ENCODE measurements at regions not wholly inside any gene's neighbourhood (a gene's known extent, or its start where the extent isn't known, plus 50 kb on each side); places are given as distances from the start of the nearest gene placed in this dataset.
A peak's percentile ranks its signal among the peaks of the same experiment; 100 is the strongest.

- H3K4me1 Mint-ChIP-seq = peaks cover 3% of the 10 kb centered on the region
- no peak overlapping the region for H3K27ac Mint-ChIP-seq
- ChIA-PET CTCF (no interaction called here), POLR2A (interaction anchor here (0.6 kb wide), 1 partner anchor 361 kb away, joined by 3 read pairs; no protein-coding TSS in a partner anchor)
- ATAC-seq = peak; percentile 18; the same call in 1 of the 2 replicates
- peaks cover 6% of the 10 kb centered on the region for H3K9me3 Mint-ChIP-seq
- no peak for DNase-seq (ENCODE audit: low spot score)
- H3K36me3 Mint-ChIP-seq = no peaks in the 10 kb centered on the region
- H3K4me3 Mint-ChIP-seq = no peak overlapping the region
- H3K27me3 Mint-ChIP-seq (ENCODE audit: low read depth) = no peaks in the 10 kb centered on the region
- no peak for TF ChIP-seq ATF6 (CRISPR knock-in tag; IDR thresholded peaks at IDR 0.05)
- no peak for TF ChIP-seq ZNF121 (CRISPR knock-in tag; IDR thresholded peaks at IDR 0.05)
- TF ChIP-seq ZNF263 (CRISPR knock-in tag; IDR thresholded peaks at IDR 0.05; ENCODE audit: low read depth) = no peak
- no peak for TF ChIP-seq CREB1 (CRISPR knock-in tag; IDR thresholded peaks at IDR 0.05)
- TF ChIP-seq RORB (CRISPR knock-in tag; IDR thresholded peaks at IDR 0.05) = no peak
- no peak for TF ChIP-seq HMGXB4 (CRISPR knock-in tag; IDR thresholded peaks at IDR 0.05)
- TF ChIP-seq TP53 (CRISPR knock-in tag; IDR thresholded peaks at IDR 0.05) = no peak
- no peak for TF ChIP-seq ETV6 (CRISPR knock-in tag; IDR thresholded peaks at IDR 0.05)
- no peak for TF ChIP-seq ERG (CRISPR knock-in tag; IDR thresholded peaks at IDR 0.05)
- no peak for TF ChIP-seq NFYB (CRISPR knock-in tag; conservative IDR thresholded peaks at IDR 0.05; ENCODE audit: low read depth)
- no peak for TF ChIP-seq NR3C1 (CRISPR knock-in tag; conservative IDR thresholded peaks at IDR 0.05; ENCODE audit: low read depth)
- no peak for TF ChIP-seq JUN (CRISPR knock-in tag; IDR thresholded peaks at IDR 0.05)
- TF ChIP-seq RELA (CRISPR knock-in tag; IDR thresholded peaks at IDR 0.05; ENCODE audit: borderline replicate concordance) = no peak
Observed at GRCh38 chr5:143758015-143758414, 53.9 kb upstream of the HMHB1 start.

GRCh38 chr5:143757116-143757515 is 54.8 kb upstream of the HMHB1 start:
- peaks cover 3% of the 10 kb centered on the region for H3K4me1 Mint-ChIP-seq
- H3K9me3 Mint-ChIP-seq = no peaks in the 10 kb centered on the region; the same call in 1 of the 2 replicates
- ChIA-PET CTCF (no interaction called here), POLR2A (no interaction called here)
- no peaks in the 10 kb centered on the region for H3K27me3 Mint-ChIP-seq (ENCODE audit: low read depth)
- no peaks in the 10 kb centered on the region for H3K36me3 Mint-ChIP-seq
- TF ChIP-seq FOXP1 (CRISPR knock-in tag; IDR thresholded peaks at IDR 0.05; ENCODE audit: borderline replicate concordance) (no peak), FOXK1 (CRISPR knock-in tag; IDR thresholded peaks at IDR 0.05) (no peak), ZNF671 (CRISPR knock-in tag; IDR thresholded peaks at IDR 0.05) (no peak), TEAD1 (CRISPR knock-in tag; IDR thresholded peaks at IDR 0.05) (no peak), ATF3 (CRISPR knock-in tag; conservative IDR thresholded peaks at IDR 0.05) (no peak), USF1 (CRISPR knock-in tag; IDR thresholded peaks at IDR 0.05) (no peak), ZMAT4 (CRISPR knock-in tag; IDR thresholded peaks at IDR 0.05) (no peak), ELF4 (CRISPR knock-in tag; IDR thresholded peaks at IDR 0.05; ENCODE audit: low read depth) (no peak), TCF7 (CRISPR knock-in tag; IDR thresholded peaks at IDR 0.05; ENCODE audit: low read depth) (no peak)
- no peak overlapping the region for H3K27ac Mint-ChIP-seq
- ATAC-seq (no peak), DNase-seq (ENCODE audit: low spot score) (no peak)
- H3K4me3 Mint-ChIP-seq = no peak overlapping the region
